Stimulated activated CD8-positive, alpha-beta memory T cell treated with anti-CD3 and anti-CD28 coated beads, Interleukin-7, amount 100 ng/mL, for 24 hours (primary cell): ENCODE measurements at regions not wholly inside any gene's neighbourhood (a gene's known extent, or its start where the extent isn't known, plus 50 kb on each side); places are given as distances from the start of the nearest gene placed in this dataset.

ENCODE experiments used
- DNase-seq: peaks from one replicate; pipeline ENCODE4 v3.0.0-alpha.2; 2020; ENCODE audit warnings: low read depth

DNA sequence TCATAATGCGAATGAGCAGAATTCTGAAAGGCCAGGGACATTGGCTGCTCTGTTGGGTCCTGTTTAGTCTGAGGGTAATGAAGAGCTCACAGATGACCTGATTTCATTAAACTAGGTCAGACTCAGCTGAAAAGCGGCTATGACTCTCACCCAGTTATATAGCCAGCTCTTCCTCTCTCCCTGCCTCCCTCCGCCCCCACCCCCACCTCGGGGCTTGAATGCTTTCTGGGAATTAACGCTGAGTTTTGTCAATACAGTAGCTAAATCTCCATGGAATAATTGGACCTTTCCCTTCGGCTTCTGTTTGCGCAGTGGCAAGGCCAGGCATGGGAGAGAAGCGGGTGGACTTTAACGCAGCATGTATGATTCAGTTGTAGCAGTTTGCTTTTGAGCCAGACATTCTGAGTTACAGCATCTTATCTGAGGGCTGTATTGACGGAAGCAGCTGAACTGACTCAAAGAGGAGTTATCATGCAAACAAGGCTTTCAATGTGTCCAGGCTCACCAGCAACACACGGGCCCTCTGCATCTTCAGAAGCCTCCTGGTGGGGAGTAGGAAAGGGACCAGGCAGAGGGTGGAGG is 110.6 kb downstream of the MYCN start:
- DNase-seq = no peak

DNA sequence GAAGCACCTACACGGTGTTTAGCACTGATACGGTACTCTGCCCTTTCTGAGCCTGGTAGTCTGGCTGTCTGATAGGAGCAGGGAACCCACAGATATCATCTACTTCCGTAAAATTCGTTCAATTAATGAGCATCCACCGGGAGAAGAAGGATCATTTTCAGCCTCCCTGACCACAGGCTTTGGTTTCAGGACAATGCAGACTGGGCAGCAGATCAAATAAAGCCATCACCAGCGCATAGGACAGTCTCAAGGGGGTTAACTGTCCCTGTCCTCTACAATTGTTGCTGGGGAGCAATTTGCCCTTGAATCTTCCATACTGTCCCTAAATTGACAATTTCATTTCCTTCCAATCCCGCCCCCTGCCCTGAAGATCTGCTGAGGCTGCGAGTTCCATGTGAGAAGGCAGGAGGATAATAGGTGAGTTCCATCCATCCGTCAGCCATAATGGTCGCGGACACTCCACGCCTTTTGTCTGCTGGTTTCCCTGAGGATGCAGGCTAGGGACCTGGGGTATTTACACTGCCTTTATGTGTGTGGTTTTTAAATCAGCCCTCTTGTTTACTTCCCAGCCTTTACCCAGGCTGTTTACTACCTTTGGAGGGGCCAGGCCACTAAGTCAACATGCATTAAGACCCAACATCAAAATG is 110.0 kb downstream of the MYCN start:
- DNase-seq = no peak

DNA sequence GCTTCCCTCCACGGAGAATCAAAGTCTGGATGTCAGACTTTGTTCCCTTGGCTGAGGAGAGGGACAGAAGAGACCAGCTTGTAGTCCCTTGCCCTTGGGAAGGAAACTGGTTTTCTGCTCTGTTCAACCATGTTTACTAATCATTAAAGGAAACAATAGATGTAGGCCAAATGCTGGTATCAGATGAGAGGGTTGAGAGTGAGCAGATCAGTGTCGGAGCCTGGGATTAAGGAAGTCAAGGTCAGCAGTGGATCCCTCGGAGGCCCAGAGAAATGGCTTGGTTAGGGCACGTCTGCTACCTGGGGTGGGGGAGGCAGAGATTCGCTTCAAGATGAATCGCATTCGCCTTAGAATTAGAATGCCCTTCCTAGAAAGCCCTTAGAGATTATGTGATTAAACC is 109.1 kb downstream of the MYCN start:
- DNase-seq = no peak

DNA sequence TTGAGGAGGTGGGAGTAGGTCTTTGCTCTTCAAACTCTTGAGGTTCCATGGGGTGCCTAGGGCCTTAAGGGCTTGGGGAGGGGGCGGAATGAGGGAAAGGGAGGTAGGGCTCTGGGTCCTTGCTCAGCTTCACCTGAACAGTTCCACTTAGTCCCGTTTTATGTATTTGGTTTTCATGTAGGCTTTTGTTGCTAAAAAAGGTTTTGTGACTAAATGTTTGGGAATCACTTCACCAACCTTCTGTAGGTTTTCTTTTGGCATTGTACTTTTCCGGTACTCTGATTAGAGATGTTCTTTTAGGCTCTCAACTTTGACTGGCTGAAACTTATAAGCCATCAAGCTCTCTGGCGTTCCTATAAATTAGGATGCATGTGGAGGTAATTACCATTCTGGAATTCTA is 108.1 kb downstream of the MYCN start:
- DNase-seq = no peak

DNA sequence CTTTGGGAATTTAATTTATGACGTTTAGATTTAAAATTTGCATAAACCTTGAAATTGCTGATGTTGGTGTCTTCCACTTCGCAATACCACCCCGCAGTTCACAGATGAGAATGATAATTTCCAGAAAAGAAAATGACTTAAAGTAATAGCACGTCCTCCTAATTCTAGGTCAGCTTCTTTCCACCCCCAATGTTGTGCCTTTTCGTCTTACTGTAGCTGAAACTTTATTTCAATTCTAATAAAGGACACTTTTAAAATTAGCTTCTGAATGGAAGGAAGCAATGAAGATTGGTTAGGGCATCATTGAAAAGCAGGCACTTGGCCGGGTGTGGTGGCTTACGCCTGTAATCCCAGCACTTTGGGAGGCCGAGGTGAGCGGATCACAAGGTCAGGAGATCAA is 107.4 kb downstream of the MYCN start:
- no peak for DNase-seq

DNA sequence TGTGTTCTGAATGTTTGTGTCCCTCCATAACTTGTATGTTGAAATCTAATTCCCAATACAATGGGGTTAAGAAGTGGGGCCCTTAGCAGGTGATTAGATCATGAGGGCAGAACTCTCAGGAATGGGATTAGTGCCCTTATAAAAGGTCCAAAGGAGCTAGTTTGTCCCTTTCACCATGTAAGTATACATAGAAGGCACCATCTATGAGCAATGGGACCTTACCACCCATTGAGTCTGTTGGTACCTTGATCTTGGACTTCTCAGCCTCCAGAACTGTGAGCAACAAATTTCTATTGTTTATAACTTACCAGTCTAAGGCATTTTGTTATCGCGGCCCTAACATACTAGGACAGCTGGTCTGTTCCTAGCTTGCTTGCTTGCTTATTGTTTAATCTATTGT is 106.3 kb downstream of the MYCN start:
- DNase-seq = no peak

DNA sequence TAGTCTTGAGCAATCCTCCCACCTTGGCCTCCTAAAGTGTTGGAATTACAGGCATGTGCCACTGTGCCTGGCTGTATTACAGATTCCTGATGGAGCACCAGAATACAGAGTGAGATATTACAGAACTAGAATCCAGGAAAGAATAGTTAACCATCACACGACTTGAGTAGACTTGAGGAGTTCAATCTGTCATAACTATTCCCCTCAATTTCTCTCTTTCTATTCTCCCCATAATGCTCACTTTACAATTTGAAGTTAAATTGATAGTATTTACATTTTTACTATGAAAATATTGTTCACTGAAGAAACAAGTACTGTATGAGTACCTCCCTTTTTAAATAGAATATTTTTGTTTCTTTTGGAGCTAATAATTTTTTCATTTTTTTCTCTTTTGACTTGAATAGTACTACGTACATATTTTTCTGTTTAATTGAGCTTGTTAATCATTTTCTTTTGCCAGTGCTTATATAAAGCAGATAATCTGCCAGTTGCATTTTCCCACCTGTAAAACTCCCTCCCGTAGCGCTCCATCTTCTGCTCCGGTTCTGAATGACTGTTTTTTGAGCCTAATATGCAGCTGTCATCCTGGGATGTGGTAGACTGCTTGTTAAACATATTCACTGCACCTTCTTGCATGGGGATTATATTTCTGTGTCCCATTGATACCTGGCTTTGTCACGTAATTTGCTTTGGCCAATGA is 105.5 kb downstream of the MYCN start:
- no peak for DNase-seq

DNA sequence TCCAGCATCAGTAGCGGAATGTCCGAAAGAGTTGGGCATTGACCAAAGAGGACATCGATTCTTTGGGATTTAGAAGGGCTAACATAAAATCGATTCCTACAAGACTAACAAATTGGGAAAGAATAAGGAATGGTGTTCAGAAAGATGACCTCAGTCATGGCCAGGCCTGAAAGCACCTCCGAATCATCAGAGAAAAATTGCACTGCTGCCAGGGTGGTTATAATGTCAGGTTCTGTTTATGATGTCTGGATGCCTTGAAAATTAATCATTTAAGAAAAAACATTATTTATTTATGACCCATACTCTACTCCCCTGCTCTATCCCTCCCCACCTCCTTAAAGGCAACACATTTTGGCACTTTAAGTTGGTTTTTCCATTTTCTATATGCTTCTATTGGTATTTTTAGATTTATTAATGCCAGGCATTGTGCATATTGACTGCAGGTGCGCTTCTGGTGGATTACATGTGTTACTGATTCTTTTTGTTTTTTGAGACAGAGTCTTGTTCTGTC is 104.7 kb downstream of the MYCN start:
- no peak for DNase-seq

DNA sequence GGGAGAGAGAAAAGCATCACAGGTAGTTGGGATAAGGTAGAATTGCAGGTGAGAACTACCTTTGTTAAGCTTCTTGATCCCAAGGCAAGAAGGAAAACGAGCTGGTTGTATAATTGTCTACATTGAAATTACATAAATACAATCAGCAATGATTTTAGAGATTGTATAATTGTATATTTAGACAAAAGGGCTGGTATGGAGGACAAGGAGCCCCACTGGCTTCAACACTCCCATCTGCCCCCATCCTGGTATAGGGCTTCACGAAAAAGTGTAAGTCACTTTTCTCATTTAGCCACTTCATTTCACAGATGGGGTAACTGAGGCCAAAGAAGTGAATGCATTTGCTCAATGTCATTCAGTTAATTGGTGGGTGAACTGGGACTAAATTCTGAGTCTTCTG is 103.3 kb downstream of the MYCN start:
- DNase-seq = no peak

DNA sequence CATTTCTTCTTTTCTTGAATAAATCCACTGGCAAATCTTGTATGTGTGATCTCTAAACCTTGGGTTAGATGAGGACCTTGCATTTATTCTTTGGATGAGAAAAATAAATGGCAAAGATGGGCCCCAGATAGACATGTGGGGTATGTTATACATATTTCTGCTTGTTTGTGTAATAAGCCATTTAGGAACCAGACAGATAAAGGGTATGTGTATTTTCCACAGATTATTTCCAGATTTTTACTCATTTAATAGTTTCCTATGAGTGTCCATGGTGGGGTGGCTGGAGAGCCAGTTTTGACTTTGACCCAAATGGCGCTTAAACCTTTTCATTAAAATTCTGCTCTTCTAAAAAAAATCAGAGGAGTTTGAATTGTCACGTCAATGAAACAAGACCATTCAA is 102.8 kb downstream of the MYCN start:
- DNase-seq = no peak

DNA sequence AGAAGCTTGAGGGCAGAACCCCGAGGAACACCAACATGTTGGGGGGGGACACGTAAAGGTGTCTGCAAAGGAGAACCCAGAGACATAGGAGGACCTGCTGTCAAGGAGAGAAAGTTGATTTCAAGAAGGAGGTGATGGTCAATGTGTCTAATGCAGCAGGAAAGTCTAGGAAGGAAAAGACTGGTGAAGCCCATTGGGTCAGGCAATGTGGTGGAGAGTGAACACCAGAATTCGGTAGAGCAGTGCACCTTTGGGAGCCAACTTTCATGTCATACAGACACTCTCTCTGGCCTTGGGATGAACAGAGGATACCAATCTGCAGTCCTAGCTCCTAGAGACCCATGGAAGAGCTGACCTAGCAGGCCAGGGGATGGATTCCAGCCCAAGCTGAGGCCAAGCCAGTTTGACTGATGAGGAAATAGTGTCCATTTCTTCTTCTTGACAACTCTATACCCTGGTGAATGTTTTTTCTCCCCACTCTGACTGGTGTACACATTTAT is 101.9 kb downstream of the MYCN start:
- no peak for DNase-seq

DNA sequence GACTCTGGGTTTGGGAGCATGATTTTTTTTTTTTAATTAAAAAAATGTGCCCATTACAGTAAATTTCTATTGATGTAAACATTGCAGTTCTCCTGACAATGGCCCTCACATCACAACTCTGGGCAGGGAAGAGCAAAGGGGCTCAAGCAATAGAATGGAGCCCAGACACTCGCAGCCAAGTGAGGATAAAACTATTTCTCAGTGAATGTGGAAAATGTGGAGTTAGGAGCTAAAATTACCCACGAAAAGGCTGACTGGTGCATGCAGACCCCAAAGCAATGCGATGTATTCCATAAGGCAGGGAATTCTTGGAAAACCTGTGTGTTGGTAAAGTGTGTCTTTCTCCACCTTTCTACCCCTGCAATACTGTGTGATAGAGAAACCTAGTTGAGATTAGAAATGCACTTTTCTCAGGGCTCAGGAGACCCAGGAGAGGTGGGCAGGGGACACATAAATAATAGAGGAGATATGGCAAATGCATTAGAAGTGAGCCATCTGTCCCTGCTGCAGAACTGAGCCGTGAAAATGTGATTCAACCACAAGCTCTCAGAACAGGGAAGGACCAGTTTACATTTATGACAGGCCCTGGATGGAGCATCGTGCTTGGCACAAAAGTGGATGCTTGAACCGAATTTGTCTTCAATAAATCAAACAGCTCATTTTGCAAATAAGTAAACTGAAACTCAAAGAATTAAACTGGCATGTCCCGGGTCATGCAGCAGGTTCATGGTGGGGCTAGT is 100.1 kb downstream of the MYCN start:
- DNase-seq = no peak

DNA sequence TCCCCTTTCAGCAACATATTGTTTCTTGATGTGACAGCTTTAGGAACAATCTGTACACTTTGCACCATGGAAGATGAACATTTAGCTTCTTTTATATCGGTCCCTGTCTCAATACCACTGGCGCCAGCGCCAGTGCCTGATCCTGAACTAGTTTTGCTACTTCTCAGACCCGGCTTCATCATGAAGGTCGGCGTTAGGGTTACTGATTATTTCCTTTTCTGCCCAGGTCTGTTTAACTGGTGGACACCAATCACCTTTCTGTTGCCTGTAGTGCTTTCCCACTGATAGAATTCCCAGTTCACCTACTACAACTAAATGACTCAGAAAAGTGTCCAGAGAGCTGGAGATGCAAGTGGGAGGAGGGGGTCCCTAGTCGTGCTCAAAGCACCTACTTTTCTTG is 99.5 kb downstream of the MYCN start:
- DNase-seq = no peak

DNA sequence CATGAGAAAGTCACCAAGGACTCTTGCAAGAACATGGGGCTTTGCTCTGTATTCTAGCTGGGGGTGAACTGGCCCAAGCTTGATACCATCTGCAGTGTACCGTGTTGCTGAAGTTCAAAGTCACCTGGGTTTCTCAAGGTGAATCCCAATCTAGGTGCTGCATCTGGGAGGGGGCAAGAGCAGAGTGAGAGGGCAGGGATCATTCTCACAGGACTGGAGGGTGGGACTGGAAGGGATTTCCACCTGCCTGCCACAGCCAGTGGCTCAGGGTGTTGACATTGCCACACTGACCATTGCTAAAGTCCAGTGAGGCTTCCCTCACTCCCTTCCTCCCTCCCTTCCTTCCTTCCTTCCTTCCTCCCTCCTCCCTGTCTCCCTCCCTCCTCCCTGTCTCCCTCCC is 98.7 kb downstream of the MYCN start:
- DNase-seq = no peak

DNA sequence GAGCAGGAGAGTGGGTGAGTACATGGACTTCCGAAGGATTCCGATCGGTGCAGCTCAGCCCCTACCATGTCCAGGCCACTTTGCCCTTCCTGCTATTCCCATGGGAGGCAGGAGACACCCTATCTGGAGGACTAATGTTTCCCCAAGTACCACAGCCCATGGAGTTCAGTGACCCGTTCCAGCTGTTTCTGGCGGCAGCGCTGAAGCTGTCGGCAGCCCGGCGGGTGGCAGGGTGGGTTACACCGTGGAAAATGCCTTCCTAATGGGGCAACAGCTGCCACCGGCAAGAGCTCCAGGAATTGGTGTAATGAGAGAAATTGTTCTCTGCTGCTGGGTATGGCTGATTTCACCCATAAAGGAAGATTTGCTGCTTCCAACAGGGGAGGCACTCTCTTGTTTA is 98.3 kb downstream of the MYCN start:
- no peak for DNase-seq

DNA sequence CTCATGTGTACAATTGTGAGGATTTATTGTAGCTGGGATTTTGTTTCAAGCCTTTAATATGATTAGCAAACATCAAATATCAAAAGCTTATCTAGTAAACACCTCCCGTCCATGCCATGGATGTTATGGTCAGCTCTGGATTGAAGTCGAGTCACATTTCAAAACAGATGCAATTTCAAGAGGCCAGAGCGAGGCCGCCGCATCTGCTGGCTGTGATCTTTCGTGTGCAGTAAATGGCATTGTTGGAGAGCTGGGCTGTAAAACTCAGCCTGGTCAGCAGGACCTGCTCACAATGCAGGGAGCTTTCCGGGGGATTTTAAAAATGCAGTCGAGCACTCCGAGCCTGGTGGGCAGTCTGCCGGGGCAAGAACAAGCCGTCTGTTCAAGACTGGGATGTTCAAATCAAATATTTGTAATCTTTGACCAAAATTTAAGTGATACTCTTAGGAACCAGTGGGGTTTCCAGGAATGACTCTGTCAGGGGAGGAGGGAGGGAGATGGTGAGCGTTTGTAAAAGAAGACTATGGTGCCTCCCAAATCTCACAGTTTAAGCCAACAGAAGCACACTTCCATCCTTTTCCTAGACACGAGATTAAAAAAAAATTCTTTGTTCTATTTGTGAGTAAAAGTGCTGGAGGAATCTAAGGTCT is 97.6 kb downstream of the MYCN start:
- DNase-seq = no peak

DNA sequence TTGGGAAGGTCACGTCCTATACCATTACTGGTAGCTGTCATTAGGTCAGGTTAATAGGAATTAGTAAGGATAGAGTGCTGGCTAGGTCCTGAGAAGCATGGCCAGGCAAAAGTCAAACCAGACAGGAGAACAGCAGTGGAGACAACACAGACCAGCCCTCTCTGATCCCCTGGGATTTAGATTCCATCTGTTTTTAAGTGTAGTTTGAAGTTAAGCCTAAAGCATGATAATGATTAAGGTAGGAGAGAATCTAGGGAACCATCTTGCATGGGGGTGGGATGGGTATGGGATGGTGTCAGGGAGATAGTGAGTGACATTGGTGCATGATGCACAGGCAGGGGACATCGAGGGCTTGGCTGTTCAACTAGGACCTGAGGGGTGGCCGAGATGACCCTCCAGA is 96.6 kb downstream of the MYCN start:
- no peak for DNase-seq

DNA sequence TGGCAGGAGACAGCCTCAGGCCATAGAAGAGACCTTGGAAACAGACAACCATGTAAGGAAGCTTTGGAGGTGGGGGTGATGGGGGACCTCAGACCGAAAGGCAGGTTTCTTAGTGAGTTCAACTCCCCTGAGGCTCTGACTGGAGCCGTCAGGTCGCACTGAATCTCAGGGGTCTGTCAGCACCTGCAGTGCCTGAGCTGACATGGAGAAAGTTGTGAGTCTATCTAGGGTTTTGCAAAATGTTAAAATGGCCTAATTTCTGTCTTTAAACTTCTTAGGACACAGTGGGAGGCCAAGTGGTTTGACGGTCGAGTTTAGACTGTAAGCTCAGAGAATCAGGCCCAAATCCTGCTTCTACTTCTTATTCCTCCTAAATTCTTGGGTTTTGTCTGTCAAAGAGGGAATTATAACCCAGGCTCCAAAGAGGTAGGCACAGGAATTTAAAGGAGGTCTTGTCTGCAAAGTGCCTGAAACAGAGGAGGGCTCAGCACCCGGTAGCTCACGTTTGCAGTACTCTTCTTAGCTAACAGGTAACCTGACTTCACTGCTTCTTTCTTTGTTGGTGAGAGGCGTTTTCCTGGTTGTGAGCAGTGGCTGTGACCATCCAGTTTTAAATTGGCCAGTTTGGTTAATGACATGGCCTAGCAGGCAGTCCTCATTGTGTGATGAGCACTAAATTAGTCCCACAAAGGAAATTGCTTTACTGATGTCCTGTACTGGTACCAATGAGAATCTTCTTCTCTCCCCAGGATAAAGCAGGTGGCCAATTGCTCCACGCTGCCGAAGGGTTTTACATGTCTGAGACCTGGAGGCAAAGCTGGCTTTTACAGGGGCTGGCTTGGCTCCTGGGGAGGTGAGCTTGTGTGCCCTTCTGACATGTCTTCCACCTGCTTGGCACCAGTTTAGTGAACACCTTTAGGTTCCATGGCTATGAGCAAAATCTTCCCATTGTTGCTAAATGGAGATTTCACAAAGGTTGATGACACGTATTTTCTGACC is 95.7 kb downstream of the MYCN start:
- no peak for DNase-seq

DNA sequence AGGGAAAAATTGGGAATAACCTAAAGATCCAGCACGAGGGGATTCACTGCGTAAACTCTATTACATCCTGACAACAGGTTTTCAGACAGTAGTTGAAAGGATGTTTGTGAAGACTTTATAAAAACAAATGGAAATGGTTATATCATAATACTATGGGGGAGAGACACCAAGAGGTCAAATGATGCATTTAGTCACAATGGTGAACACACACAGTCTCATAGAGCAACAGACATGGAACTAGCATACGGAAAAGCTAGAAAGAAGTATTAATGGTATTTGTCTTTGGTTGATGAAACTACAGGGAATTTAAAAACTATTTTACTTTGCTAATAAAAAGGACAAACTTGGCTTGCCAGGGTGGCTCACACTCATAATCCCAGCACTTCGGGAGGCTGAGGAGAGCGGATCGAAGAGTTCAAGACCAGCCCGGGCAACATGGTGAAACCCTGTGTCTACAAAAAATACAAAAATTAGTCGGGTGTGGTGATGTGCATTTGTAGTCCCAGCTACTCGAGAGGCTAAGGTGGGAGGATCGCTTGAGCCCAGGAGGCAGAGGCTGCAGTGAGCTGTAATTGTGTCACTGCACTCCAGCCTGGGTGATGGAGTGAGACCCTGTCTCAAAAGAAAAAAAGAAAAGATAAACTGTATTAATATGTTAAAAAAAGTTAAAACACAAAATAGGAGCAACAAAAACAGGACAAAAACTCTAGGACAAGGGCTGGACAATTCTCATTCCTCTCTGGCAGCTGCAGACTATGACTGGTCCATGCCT is 94.8 kb downstream of the MYCN start:
- DNase-seq = no peak
